ENCODE measurements at regions not wholly inside any gene's neighbourhood (a gene's known extent, or its start where the extent isn't known, plus 50 kb on each side); places are given as distances from the start of the nearest gene placed in this dataset.
"Not testable (repeated sequence)": the region's sequence is repeated elsewhere in the genome, so short reads cannot be mapped to it uniquely, and the experiment has no call there.

- DNase-seq (ENCODE audit: low spot score): no peak
These were observed 112.0 kb upstream of the PRKCQ start for GRCh38 chr10:6692103-6692502.

- no peak for DNase-seq (ENCODE audit: low spot score)
These were observed 109.0 kb upstream of the PRKCQ start for GRCh38 chr10:6689036-6689435.

DNA sequence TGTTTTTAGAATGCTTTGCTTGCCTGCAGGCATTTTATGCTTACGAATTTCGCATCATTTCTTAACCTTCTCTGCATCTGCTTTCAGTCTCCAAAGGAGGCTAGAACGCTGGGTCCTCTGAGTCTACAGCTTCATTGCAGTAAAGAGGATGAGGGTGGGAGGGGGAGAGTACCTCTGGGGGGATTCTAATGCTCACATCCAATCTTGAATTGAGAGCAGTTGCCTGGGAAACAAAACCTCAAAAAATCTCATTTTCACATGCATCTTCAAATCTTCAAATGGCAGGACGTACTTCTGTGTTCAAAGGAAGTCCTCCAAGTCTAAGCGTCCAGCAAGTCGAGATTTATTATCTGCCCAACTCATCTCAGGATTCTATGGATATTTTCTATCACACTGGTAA, 100.7 kb upstream of the PRKCQ start:
- no peak for DNase-seq (ENCODE audit: low spot score)

DNA sequence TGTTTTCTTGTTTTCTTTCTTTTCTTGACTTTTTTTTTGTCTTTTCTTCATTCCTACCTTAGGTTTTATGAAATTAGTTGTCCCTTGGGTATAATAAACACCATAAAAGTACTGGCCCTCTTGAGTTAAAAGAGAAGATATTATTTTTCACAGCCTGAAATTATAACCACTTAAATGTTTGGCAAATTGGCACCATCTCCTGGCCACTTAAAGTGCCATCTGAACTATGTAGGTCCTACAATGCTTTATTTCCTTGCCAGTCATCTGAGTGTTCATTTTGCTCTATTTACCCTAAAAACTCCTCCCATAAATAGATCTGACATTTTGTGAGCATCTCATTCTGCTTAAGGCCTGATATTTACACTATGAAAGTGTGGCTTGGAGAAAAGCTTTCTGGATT, 98.9 kb upstream of the PRKCQ start:
- DNase-seq (ENCODE audit: low spot score): no peak

- peak; percentile 32 for DNase-seq (ENCODE audit: low spot score)
These were observed 98.2 kb upstream of the PRKCQ start for GRCh38 chr10:6678211-6678803.

- not testable (repeated sequence) for DNase-seq (ENCODE audit: low spot score)
These were observed 97.1 kb upstream of the PRKCQ start for GRCh38 chr10:6677129-6677528.

- no peak for DNase-seq (ENCODE audit: low spot score)
These were observed 94.2 kb upstream of the PRKCQ start for GRCh38 chr10:6674291-6674690.

DNA sequence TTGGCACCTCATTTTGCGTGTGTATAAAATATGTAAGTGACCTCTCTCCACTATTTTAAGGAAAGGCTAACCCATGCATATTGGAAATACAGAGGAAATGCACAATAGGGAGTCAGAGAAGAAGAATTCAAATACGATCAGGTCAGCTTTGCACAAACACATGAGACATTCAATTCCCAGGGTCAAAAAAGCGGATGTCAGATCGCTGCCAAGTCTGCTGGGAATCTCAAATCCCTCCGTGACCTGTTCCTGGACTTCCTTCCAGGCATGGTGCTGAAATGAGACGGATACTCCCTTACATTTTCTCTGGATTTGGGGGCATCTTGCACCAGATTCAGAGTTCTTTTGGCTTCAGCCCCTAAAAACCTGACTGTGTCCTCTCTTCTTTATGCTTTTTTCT, 91.9 kb upstream of the PRKCQ start:
- DNase-seq (ENCODE audit: low spot score): no peak

DNA sequence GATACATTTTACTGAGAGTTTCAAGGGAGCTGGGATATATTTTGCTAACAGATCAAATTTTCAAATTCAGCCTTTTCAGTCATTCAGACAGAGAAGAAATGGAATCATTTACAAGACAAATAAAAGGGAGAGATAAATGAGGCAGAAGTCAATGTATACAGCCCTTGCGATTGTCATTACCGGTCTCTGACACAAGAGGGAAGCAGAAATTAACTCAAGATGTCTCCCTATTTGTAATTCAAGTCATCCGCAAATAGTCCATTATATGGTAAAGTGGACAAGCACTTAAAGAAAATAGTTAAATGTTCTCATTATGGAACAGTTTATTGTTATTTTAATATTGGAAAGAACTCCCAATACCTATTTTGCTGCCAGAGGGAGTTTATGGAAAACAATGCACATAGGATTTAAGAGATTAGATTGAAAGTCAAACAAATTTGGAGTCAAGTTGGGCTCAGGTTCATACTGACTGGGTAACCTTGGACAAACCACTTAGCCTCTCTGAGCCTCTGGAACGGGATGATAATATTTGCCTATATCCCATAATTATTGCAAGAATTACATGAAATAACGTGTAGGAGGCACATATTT, 89.3 kb upstream of the PRKCQ start:
- DNase-seq (ENCODE audit: low spot score): peak; percentile 49

GRCh38 chr10:6667679-6668270, 87.7 kb upstream of the PRKCQ start:
- peak; percentile 18 for DNase-seq (ENCODE audit: low spot score)

GRCh38 chr10:6667150-6667549, 87.1 kb upstream of the PRKCQ start:
- no peak for DNase-seq (ENCODE audit: low spot score)

- no peak for DNase-seq (ENCODE audit: low spot score)
These were observed 85.8 kb upstream of the PRKCQ start for GRCh38 chr10:6665847-6666246.

- DNase-seq (ENCODE audit: low spot score): no peak
These were observed 80.4 kb upstream of the PRKCQ start for GRCh38 chr10:6660460-6660859.

DNA sequence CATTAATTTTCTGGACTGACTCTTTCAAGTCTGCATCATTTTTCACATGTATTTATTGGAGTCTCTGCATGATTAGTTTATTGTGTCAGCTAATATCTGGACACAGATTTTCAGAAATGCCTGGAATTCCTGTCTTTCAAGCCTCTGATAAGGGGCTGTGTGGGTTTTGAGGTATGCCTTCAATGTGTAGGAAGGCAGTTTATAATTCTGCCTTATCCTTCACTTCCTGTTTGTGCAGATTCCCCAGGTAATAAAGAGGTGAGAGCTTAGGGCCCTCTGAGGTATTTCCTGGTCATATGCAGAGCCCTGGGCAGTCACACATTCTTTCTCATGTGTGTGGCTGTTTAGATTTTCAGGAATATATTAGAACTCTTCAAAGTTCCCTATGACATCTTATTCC, 79.4 kb upstream of the PRKCQ start:
- DNase-seq (ENCODE audit: low spot score): no peak

DNA sequence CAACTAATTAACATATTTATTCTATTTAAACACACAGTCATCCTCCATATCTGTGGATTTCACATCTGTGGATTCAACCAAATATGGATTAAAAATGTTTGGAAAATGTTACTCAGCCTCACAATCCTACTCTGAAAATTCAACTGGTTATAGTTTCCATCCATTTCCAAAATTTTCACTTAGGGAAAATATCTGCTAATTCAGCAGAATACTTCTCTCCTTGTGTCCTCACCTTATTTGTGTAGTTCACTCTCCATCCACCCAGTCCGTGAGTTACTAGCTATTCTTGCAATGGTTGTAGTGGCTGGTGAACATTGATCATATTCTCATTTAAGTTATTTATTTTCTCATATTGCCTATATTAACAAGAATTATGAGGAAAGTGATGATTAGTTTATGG, 77.6 kb upstream of the PRKCQ start:
- no peak for DNase-seq (ENCODE audit: low spot score)

- DNase-seq (ENCODE audit: low spot score): no peak
These were observed 77.1 kb upstream of the PRKCQ start for GRCh38 chr10:6657196-6657595.

DNA sequence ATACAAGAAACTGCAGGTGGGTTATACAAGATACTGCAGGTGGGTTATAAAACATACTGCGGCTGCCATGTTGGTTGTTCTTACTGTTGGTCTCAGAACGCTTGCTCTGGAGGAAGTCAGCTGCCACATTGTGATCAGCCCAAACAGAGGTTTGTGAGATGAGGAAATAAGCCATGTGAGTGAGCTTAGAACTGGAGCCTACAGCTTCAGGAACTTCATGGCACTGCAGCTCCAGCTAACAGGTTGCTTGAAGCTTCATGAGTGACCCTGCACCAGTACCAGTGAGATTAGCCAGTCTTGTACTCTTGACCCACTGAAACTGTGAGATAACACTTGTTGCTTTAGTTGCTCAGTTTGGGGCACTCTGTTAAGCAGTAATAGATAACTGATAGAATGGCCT, 74.5 kb upstream of the PRKCQ start:
- DNase-seq (ENCODE audit: low spot score): no peak

GRCh38 chr10:6650586-6650985, 70.5 kb upstream of the PRKCQ start:
- no peak for DNase-seq (ENCODE audit: low spot score)

DNA sequence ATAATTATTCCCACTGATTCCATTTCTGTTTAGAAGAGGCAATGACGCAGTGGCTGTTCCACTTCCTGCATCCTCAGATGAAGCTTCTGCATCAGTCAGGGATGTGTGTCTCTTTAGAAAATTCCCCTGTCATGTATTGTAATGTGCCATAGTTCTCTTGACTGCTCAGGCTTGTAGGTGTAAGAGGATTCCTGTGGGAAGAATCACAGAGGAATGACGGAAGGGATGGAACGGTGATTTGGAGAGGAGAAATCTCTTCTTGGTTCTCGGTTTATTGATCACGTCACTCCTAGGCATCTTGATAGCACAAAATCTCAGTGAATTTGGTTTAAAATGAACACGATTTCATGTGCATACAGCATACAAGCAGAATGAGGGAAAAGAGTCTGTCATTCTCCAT, 69.8 kb upstream of the PRKCQ start:
- DNase-seq (ENCODE audit: low spot score): no peak

- no peak for DNase-seq (ENCODE audit: low spot score)
These were observed 69.0 kb upstream of the PRKCQ start for GRCh38 chr10:6648894-6649720.

GRCh38 chr10:6647811-6648526, 67.9 kb upstream of the PRKCQ start:
- peak; percentile 40 for DNase-seq (ENCODE audit: low spot score)

GRCh38 chr10:6643962-6644361, 63.9 kb upstream of the PRKCQ start:
- no peak for DNase-seq (ENCODE audit: low spot score)
